ENCODE measurements at regions not wholly inside any gene's neighbourhood (a gene's known extent, or its start where the extent isn't known, plus 50 kb on each side); places are given as distances from the start of the nearest gene placed in this dataset.

DNA sequence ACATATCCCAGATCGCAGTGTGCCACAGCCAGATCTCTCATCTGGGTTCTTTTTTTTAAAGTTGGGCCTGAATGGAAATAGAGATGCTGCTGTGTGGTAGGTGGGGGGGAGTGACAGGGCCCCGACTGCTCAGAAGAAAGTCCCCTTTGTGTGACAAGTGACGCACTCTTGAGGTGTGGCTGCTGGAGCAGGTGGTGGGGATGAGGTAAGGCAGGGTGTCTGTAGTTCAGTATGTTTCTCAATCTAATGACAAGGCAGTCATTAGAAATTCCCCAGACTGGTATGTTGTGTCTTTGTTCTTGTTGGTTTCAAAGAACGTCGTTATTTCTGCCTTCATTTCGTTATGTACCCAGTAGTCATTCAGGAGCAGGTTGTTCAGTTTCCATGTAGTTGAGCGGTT is 128.8 kb upstream of the TACR1 start:
- TF ChIP-seq JUNB (IDR thresholded peaks at IDR 0.05) (no peak), KDM1A (IDR thresholded peaks at IDR 0.05; ENCODE audit: low read depth) (no peak), CTCF (IDR thresholded peaks at IDR 0.05) (no peak)
